K562 (cell line): ENCODE measurements at regions not wholly inside any gene's neighbourhood (a gene's known extent, or its start where the extent isn't known, plus 50 kb on each side); places are given as distances from the start of the nearest gene placed in this dataset.

Experiments used
- ATAC-seq: fragments of 200-7000 bp; cut with Tn5 transposase; 3 replicates; pipeline ENCODE4 v1.9.1; 2020; ENCODE audit warnings: moderate library complexity
- BruUV-seq: library from RNA; stranded (reverse); fragments of 400-500 nt; replicated peaks from 2 replicates; lab custom pipeline; 2021; lab: Mats Ljungman, UMichigan
- CTCF ChIA-PET: fragments of 300-600 bp; formaldehyde crosslinking; extraction: SDS; loops from one replicate; lab custom pipeline; 2021; ENCODE audit warnings: low intra/inter-chr PET ratio; lab: Yijun Ruan, JAX
- POLR2A ChIA-PET: fragments of 300-600, 350-650 bp; sonication (Branson Sonifier 250); formaldehyde crosslinking; extraction: SDS; loops from one replicate; lab custom pipeline; 2021; ENCODE audit warnings: antibody characterized with exemption, inconsistent platforms; lab: Yijun Ruan, JAX
- DNase-seq, 4 experiments: peaks; one replicate each; pipeline versions ENCODE4 v3.0.0 to v3.0.0-alpha.2; 2011 to 2018; ENCODE audit warnings: low spot score in 3 of 4, mixed read lengths in 3 of 4; ENCODE audit errors: extremely low read depth in 1 of 4
- FAIRE-seq: peaks from 2 replicates; lab custom pipeline; 2011; peaks lifted over from hg19 to GRCh38; lab: Jason Lieb, UNC
- H2AFZ ChIP-seq: 2 replicates; pipeline ENCODE4 v1.6.0; 2011; ENCODE audit warnings: low read depth, low read length, control low read depth, inconsistent platforms
- H3K27ac ChIP-seq: fragments of 200-600 bp; 3 replicates; pipeline ENCODE4 v1.8.0; 2011; ENCODE audit warnings: low read depth, mild to moderate bottlenecking, control low read depth, inconsistent platforms, low read length, moderate library complexity, mixed read lengths; ENCODE audit errors: extremely low read depth
- H3K27me3 ChIP-seq, 2 experiments: fragments of 300-600 bp in 1 of 2; 2 replicates in 1 of 2; 3 replicates in 1 of 2; pipeline versions ENCODE4 v1.6.0 to v1.8.0; 2011; ENCODE audit warnings: inconsistent platforms in 2 of 2, low read length in 2 of 2, mild to moderate bottlenecking in 1 of 2, mixed read lengths in 1 of 2, moderate library complexity in 1 of 2; ENCODE audit not compliant: control insufficient read depth in 2 of 2, insufficient read depth in 2 of 2
- H3K36me3 ChIP-seq: fragments of 300-600 bp; 3 replicates; pipeline ENCODE4 v1.8.0; 2011; ENCODE audit warnings: mild to moderate bottlenecking, low read length, inconsistent platforms; ENCODE audit not compliant: control insufficient read depth, insufficient read depth
- H3K4me1 ChIP-seq, 2 experiments: fragments of 200-600 bp in 1 of 2; replicated peaks in 1 of 2; 2 replicates in 1 of 2; 3 replicates in 1 of 2; pipeline versions ENCODE4 v1.5.1 to v1.8.0; 2011; ENCODE audit warnings: inconsistent platforms in 2 of 2, low read length in 2 of 2, mild to moderate bottlenecking in 1 of 2, mixed read lengths in 1 of 2, moderate library complexity in 1 of 2; ENCODE audit not compliant: control insufficient read depth in 2 of 2, insufficient read depth in 2 of 2
- H3K4me2 ChIP-seq: 2 replicates; pipeline ENCODE4 v1.6.1; 2011; ENCODE audit warnings: low read length, control low read depth, inconsistent platforms, mixed read lengths; ENCODE audit not compliant: insufficient read depth
- H3K4me3 ChIP-seq: fragments of 200-600 bp; sonication (generic), shearing (Covaris generic); 2 replicates; pipeline ENCODE4 v1.5.1; 2016; ENCODE audit warnings: control low read depth, inconsistent platforms
- H3K79me2 ChIP-seq: fragments of 200-600 bp; 3 replicates; pipeline ENCODE4 v1.8.0; 2011; ENCODE audit warnings: low read length, inconsistent platforms; ENCODE audit not compliant: control insufficient read depth, insufficient read depth
- H3K9ac ChIP-seq, 2 experiments: 2 replicates each; pipeline versions ENCODE4 v1.6.0 to v1.6.1; 2011; ENCODE audit warnings: low read depth in 2 of 2, low read length in 2 of 2, control low read depth in 1 of 2, inconsistent platforms in 1 of 2, mild to moderate bottlenecking in 1 of 2, mixed read lengths in 1 of 2; ENCODE audit not compliant: insufficient read depth in 1 of 2
- H3K9me1 ChIP-seq: one replicate; pipeline ENCODE4 v1.6.0; 2011; ENCODE audit warnings: inconsistent platforms, mild to moderate bottlenecking, low read length, moderate library complexity; ENCODE audit not compliant: control insufficient read depth, insufficient read depth
- H3K9me3 ChIP-seq: replicated peaks from 2 replicates; pipeline ENCODE4 v1.5.1; 2011; ENCODE audit warnings: low read depth, low read length, inconsistent platforms; ENCODE audit not compliant: control insufficient read depth, insufficient read depth
- H4K20me1 ChIP-seq: replicated peaks from 2 replicates; pipeline ENCODE4 v1.6.1; 2011; ENCODE audit warnings: low read length, inconsistent platforms, mixed read lengths; ENCODE audit not compliant: control insufficient read depth, insufficient read depth
- CEBPG ChIP-seq, 3 experiments: fragments of 200-800 bp in 1 of 3; sonication (Bioruptor generic) in 1 of 3; sonication (generic) in 1 of 3; formaldehyde crosslinking in 1 of 3; IDR thresholded peaks in 2 of 3; conservative IDR thresholded peaks in 1 of 3; 2 replicates each; pipeline versions ENCODE4 v1.6.1 to v1.8.0; 2016 to 2022; ENCODE audit warnings: missing compliant biosample characterization in 2 of 3, missing genetic modification characterization in 2 of 3, mild to moderate bottlenecking in 1 of 3, missing genetic modification reagents in 1 of 3
- E2F1 ChIP-seq: sonication (generic); formaldehyde crosslinking; IDR thresholded peaks from 2 replicates; pipeline ENCODE4 v1.8.1; 2023; ENCODE audit warnings: mild to moderate bottlenecking, missing genetic modification reagents, moderate library complexity
- MAFK ChIP-seq: IDR thresholded peaks from 2 replicates; pipeline ENCODE4 v1.6.1; 2011; ENCODE audit warnings: low read length, improper control_type of control experiment
- ZMIZ1 ChIP-seq, 2 experiments: fragments of 150-350 bp in 1 of 2; IDR thresholded peaks; 2 replicates each; pipeline ENCODE4 v1.6.1; 2012 to 2016; ENCODE audit warnings: low read depth in 2 of 2, low read length in 2 of 2, mild to moderate bottlenecking in 1 of 2, moderate library complexity in 1 of 2
- WGBS: fragments of 100-300 bp; shearing (Covaris generic); methylation state at CpG from one replicate; pipeline ENCODE4 v1.1.6; 2016; ENCODE audit warnings: low coverage, mixed read lengths; ENCODE audit not compliant: insufficient coverage; ENCODE audit errors: missing lambda C conversion rate; 5-methylcytosine and 5-hydroxymethylcytosine counted together
- in situ Hi-C: fragments of 300-500 bp; cut with MboI; formaldehyde crosslinking; loops from 4 replicates; pipeline ENCODE4 v1.15.0; 2018; ENCODE audit warnings: inconsistent platforms, mixed read lengths
- intact Hi-C: fragments of 100-400 bp; cut with micrococcal nuclease; formaldehyde crosslinking; loops from 2 replicates; pipeline ENCODE4 v1.14.2; 2022

- TF ChIP-seq E2F1 (CRISPR knock-in tag): no peak
These were observed 735.6 kb downstream of the PDCD6IP start (continued) for GRCh38 chr3:34534013-34534412.

GRCh38 chr3:34544136-34544535, 745.7 kb downstream of the PDCD6IP start:
- FAIRE-seq (no peak), ATAC-seq (no peak), DNase-seq (no peak)
- H3K4me2 ChIP-seq: no peak overlapping the region
- no peaks in the 10 kb centered on the region for H4K20me1 ChIP-seq
- intact Hi-C loops: no loop called here
- H3K36me3 ChIP-seq: no peaks in the 10 kb centered on the region
- no peaks in the 10 kb centered on the region for H3K27me3 ChIP-seq
- BruUV-seq: no TSS peak
- H3K9ac ChIP-seq: no peak overlapping the region
- TF ChIP-seq ZMIZ1 (IDR thresholded peaks at IDR 0.05; ENCODE audit: low read depth in 2 of 2, low read length in 2 of 2): no peak
- TF ChIP-seq CEBPG (CRISPR knock-in tag; IDR thresholded peaks at IDR 0.05): no peak
- peak in 1 of 2 experiments; percentile 51; a peak in 1 of 4 replicates for TF ChIP-seq CEBPG (tag; conservative IDR thresholded peaks at IDR 0.05 in 1 of 2, IDR thresholded peaks at IDR 0.05 in 1 of 2)
- no peak for TF ChIP-seq MAFK
- WGBS: 1% methylated on average over 4 of the region's 4 CpGs
- ChIA-PET CTCF (no interaction called here), POLR2A (no interaction called here)
- no peaks in the 10 kb centered on the region for H3K4me1 ChIP-seq
- H2AFZ ChIP-seq: no peak overlapping the region
- no peaks in the 10 kb centered on the region for H3K9me1 ChIP-seq
- no peaks in the 10 kb centered on the region; the same call in 1 of the 2 replicates for H3K9me3 ChIP-seq
- H3K4me3 ChIP-seq: no peak overlapping the region
- in situ Hi-C loops: no loop called here
- no peaks in the 10 kb centered on the region for H3K79me2 ChIP-seq
- H3K27ac ChIP-seq: no peak overlapping the region
